ENCODE measurements at regions not wholly inside any gene's neighbourhood (a gene's known extent, or its start where the extent isn't known, plus 50 kb on each side); places are given as distances from the start of the nearest gene placed in this dataset.

DNA sequence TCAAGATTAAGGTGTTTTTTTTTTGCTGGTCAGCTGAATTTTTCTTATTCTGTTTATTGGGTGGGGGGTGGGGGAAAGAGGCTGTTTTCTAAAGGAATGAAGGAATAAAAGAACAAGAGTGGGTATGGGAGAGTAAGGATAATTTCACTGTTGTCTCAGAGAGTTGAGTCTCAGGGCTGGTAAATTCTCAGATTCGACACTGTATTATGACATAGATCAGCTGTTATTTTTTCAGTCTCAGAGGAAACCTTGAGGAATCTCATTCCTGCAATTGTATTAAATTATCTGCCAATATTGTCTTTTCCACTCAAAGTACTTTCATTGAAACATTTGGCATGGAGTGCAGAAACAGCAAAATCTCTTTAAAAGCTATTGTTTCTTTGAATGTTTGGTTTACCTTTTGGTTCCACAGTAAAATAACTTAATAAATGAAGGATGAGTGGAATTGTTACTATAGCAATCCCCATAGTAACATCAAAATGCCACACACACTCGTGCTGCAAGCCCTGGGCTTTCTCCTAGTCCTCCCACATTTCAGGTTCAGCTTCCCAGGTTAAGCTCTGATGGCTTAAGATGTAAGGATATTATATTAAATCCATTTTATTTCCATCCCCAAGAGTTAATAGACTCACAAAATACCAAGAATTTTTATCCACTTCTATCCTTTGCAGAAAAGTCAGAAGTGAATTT lies 478.7 kb upstream of the TCF4 start:
- no peak for DNase-seq

DNA sequence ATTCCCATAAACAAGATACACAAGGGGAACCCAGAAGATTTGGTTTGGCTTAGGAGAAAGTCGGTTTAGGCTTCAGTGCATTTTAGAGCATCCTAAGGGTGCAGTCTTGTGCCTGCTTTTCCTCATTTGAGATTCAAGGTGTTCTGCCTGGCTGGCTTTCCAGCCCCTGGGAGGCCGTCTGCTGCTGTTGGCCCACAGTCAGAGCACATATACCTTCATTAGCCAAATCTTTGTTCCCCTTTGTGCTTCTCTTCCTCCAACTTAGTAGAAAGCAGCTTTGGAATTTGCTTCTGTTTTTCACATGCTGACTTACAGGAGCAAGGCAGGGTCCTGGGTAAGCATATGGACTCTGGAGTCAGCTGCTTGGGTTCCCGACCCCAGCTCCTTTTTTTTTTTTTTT lies 477.1 kb upstream of the TCF4 start:
- no peak for DNase-seq

DNA sequence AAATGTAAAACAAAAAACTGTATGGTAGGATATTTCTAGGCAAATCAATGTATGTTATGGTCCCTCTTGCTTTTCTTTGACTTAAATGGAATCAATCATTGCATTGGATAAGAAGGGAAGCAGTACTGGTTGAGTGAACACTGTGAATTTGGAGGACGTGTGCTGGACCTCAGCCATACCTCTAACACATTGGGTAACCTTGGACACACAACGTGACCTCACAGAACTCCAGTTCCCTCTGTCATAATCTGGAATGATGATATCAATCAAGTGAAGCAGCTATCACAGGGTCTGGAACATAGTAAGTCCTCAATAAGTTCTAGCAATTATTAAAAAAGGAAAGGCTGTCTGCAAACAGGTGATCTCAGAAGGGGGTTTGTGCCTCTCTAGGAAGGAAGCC lies 474.9 kb upstream of the TCF4 start:
- DNase-seq: no peak

DNA sequence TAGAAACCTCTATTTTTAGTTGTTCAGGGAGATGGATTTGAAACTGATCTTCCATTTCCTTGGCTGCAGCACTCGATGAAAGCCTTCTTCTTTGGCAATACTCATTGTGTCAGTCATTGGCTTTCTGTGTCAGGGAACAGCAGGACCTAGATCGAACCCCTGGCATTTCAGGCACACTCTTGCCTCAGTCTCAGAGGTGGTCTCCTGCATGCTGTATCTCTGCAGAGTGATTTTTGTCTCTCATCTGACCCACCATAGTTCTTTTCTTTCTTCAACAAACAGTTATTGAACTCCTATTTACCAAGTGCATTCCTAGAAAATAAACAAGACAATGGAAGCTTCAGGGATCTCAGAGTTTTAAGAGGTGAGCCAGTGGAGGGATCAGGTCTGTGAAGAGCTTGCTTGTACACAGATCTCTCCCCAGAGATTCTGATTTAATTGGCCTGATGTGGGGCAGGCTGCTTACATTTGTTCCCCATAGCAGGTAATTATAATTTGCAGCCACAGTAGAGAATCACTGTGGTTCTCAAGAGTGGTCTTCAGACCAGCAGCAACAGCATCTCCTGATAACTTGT lies 473.1 kb upstream of the TCF4 start:
- DNase-seq: no peak

DNA sequence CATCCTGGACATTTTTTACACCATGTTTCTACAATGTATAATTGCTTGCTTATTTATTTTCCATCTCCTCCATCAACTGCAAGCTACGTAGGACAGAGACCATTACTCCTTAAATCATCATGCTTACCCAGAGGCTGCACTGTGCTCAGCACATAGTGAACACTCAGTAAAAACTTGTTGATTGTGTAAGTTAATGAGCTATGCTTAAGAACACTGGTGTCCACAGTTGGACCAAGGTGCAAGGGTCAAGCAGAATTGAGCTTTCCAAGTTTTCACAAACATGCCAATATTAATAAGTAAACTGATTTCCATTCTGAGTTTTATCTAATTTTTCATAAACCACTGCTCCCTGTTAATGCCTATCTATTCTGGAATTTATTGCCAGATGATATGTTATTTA lies 464.2 kb upstream of the TCF4 start:
- no peak for DNase-seq

DNA sequence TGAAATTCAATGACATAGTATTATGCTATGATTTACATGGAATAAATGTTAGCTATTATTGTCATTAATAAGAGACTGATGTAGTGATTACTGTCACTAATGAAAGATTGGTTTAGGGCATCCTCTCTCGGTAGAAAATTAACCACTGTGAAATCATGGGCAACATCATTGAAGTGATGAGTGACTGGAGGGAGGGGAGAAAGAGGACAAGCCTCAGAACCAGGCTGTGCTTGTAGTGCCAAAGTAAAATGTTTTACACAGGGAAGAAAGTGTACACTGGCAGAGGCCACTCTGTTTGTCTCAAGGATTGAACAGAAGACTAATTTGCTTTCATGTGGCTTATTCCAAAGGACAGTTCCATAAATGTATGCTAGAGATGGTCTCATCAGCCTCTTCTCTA lies 456.2 kb upstream of the TCF4 start:
- DNase-seq: no peak

DNA sequence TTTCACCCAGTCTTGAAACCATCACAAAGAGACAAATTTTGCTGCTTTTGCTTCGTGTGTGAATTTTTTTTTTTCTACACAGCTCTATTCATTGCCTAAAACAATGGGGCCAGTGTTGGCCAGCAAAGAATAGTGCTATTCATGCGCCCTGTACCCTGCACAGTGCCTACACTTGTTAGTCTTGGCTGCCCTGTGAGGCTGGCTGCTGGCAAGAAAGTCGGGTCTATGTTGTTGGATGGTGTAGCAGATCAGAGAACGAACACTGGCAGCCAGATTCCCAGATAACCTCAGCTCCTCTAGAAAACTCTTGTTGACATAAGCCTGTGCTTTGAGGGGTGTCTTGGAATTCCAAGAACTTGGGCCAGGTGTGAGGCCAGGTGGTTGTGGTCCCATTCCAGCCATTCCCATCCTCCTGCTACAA lies 455.7 kb upstream of the TCF4 start:
- no peak for DNase-seq

DNA sequence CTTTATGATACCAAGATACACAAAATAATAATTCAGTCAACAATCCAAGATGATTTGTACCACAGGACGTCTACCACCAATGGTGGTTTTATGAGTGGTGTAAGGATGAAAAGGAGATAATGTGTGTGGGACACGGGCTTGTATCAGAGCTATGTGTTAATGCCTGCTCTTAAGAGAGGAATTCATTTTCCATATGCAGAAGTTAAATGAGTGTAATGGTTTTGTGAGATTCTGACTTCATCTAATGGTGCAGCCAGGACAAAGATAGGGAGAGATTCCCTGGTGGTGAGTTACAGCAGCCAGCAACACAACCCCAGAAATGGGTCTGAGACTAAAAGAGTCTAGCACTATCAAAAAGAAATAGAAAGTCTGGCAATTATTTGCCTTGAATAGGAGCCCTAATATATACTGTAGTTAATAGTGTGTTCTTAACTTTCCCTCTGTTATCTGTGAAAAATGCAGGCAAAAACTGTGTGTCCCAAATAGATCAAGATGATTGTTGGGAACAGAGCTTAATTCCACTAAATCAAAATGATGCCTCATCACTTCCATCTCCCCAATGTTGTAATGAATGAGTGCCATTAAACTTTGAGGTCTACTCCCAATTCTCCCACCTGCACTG lies 455.0 kb upstream of the TCF4 start:
- DNase-seq: no peak

DNA sequence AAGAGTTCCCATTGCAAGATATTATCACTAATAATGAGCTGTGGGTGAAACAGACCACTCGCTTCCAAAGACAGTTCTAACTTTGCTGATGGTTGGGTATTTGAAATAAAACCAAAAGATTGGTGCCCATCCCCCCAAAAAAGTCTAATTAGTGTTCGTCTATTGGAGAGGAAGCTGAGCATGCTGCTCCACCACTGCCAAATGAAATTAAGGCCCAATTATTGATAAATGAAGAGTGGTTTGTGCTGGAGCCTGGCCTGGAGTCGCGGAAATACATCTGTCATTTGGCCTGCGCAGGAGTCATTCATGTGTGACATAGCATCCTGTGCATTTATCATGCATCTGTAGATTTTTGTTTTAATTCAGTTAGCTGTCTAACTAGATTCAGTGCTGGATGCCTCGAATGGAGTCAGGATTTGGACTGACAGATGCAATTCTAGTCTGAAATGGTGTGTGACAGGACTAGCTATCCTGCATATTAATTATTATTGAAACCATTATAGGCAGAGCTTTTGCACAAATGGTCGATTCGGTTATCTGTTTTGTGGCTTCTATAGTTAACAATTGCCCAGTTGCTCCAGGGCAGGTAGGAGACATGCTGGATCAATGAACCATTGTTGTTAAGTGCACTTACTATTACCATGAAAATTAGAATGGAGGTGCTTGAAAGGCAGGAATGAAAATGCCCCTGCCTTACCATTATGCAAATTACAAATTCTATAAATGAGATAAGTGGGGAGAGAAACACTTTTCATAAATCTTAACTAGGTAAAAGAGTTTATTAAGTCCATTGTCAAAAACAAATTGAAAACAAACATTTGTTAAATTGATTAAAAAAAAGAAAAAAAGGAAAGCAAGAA lies 450.4 kb upstream of the TCF4 start:
- DNase-seq: no peak

DNA sequence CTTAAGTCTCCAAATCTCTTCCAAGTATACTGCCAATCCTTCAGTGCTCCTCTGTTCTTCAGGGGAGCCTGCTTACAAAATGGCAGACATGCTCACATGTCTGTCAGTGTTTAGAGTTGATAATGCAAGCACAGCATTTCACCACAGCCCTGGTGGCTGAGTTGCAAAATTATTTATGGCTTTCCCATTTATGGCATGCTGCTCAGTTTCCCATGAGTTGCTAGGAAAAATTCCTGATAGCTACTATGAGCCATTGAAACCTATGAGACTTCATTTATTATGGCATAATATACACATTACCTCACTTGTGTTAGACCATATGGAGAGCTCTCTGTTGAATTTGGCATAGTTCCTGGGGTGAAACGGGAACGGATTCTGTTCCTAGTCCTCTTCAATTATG lies 448.7 kb upstream of the TCF4 start:
- DNase-seq: no peak

DNA sequence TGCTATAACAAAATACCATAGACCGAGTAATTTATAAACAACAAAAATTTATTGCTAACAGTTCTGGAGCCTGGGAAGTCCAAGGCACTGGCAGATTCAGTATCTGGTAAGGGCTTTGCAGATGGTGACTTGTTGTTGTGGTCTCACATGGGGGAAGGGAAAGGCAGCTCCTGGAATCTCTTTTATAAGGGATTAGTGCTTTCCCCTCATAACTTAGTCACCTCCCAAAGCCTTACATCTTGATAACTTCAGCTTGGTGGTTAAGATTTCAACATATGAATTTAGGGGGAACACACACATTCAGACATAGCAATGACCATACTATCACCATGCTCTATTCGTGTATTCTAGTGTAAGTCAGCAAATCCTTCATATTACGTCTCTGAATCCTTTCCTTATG lies 447.6 kb upstream of the TCF4 start:
- no peak for DNase-seq

DNA sequence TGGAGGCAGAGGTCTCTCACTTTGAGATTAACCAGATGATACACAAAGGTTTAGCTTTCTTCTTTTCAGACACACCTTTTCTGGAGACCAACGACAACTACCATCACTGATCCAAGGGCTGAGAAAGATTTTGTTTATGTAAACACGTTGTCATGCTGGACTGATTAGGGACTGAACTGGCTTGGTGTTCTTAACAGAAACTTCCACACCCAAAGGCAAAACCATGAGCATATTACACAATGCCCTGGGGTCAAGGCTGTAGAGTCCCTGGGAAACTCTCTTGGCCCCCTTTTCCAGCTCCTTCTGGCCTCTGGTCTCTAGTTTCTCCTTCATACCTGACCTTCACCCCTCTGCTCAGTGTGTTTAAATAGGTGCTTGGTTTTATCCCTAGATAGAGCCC lies 447.0 kb upstream of the TCF4 start:
- DNase-seq: no peak

DNA sequence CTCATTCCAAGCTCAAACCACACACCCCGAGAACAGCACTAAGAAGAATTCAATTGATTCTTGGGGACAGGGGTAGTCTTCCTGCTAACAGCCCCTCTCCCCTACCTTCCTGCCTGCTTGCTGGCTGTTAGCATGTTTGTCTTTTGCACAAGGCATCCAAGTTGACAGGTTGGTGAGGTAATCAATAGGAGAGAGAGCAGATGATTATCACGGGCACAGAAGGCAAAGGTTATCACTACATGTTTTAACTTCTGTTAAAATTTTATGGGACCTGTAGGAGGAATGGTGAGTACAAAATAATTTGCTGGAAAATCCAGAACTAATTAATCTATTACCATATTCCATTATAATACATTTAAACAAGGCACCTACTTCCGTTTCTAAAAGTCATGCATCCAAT lies 442.1 kb upstream of the TCF4 start:
- no peak for DNase-seq

DNA sequence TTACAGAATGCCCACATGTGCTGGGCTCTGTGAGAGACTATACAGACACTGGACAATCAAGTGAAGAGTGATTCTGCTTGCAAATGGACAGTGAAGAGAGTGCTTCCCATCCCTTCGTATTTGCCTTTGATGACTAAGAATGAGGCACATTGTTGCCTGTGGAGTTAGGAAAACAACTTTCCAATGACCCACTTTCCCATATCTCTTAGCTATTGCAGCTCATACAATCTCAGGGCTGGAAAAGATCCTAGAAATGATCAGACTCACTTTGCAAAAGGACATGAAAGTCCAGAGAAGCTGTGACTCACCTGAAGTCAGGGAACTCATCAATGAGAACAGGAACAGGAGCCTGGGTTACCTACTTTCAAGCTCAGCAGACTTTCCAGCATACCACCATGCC lies 440.5 kb upstream of the TCF4 start:
- no peak for DNase-seq

DNA sequence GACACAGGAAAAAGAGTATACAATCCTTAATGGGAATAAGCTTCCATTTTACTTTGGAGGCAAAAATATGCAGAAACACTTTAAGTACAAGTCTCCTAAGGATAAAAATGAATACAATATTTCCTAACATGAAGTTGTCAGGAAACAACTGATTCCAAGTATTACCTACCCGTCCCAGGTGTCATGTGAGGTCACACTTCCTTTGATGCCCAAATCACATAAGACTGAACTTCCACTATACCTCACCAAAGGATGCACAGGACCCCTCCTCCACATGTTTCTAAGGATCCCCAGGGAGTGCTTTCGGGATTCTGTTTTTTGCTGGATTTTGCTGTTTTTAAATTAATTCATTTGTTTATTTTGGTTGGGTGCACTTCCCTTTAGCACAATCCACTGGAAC lies 438.5 kb upstream of the TCF4 start:
- no peak for DNase-seq

DNA sequence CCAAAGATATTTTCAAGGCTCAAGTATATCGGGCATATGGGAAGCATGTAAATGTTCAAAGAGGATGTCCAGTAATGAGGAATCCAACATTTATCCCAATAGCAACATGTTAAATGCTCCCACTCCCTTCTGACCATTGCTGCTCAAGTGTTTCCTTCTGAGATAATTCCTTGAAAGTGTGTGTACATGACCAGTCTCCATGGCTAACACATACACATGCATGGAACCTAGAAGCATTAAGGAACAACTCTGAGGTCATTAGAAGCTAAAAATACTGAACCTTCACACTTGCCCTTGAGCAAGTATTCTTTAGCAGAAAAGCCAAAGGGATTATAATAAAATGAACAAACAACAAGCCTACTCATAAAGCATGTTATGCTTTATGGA lies 433.8 kb upstream of the TCF4 start:
- DNase-seq: no peak

DNA sequence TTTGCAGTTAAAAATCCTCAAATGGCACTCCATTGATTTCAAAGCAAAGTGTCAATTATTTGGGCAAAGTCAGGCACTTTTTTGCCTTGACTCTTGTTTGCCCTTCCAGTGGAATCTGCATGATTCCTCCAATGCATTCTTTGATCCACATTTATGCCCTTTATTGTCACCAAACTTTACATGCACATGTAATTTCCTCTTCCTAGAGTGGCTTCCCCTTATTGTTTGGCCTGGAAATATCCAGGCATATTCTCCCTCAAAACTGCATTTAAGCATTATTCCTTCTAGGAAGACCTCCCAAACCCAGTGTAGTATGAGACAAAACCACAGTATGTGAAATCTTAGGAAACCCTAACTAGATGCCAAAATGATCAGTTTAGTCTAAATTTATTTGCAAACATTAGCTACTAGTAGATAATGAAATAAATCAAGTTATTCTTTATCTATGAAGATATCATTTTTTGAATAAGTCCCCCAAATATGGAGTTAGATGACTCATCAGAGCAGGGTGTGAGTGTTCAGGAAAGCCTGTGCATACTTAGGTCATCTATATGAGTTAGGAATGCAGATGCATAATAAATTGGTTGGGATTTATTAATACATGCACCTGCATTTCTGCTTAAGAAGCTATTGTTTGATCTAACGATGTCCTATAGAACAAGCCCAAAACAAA lies 433.3 kb upstream of the TCF4 start:
- no peak for DNase-seq

DNA sequence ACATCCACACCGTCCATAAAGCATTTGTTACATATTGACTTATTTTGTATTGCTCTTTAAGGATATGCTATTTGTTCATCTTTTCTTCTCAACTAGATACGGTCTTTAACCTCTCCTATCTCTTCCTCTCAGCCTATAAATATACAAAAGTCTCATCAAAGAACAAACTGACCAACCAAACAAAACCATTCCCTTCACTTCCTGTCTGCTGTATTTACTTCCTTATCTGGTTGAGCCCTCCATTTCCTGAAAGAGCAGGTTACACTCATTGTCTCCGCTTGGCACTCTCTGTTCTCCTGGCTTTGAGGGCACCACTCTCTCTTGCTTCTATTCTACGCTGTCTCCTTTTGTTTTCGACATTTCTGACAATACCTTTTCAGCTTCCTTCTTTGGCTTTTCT lies 431.9 kb upstream of the TCF4 start:
- DNase-seq: no peak

DNA sequence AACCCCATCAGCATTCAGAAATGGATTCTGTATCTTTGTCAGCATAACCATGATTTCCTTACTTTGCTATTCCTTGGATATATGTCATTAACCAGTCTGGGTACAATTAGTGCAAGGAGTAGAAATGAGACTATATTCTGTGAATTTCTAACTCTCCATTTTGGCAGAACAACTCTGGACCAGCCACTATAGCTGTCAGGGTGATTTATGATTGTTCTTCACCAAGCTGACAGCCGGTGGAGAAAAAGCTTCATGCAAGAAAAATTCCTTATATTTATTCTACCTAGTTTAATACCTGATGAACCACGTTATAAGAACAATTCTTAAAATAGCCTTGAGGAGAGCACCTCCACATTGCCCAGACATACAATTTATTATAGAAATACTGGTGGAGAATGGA lies 431.2 kb upstream of the TCF4 start:
- DNase-seq: no peak

DNA sequence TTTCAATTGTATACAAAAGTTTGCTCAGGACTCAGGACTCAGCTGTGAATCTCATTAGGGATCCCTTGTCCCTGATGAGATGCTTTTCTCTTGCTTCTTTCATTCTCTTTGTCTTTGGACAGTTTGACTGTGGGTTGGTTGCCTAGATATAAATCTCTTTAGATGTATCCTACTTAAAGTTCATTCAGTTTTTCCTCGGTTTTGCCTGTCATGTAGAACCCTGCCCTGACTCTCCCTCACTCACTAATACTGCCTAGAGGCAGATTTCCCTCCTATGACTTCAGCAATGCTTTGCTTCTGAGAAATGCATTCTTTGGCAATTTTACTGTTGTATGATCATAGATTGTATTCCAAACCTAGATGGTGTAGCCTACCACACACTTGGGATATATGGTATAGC lies 421.4 kb upstream of the TCF4 start:
- DNase-seq: no peak

DNA sequence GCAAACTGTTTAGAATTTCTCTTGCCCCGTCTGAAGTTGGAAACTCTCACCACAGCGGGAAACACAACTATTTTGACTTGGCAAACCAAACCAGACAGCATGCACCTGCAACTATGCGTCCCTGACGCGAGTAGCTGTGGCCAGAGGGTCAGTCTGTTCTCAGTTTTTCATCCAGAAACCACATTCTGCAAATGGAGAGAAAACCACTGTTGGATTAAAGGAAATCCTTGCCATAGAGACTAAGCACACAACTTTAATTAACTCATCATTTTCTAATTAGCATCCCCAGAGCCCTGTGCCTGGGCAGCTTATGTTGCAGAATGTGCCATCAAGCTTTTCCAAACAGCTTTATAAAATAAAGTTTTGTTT lies 415.7 kb upstream of the TCF4 start:
- DNase-seq: no peak

DNA sequence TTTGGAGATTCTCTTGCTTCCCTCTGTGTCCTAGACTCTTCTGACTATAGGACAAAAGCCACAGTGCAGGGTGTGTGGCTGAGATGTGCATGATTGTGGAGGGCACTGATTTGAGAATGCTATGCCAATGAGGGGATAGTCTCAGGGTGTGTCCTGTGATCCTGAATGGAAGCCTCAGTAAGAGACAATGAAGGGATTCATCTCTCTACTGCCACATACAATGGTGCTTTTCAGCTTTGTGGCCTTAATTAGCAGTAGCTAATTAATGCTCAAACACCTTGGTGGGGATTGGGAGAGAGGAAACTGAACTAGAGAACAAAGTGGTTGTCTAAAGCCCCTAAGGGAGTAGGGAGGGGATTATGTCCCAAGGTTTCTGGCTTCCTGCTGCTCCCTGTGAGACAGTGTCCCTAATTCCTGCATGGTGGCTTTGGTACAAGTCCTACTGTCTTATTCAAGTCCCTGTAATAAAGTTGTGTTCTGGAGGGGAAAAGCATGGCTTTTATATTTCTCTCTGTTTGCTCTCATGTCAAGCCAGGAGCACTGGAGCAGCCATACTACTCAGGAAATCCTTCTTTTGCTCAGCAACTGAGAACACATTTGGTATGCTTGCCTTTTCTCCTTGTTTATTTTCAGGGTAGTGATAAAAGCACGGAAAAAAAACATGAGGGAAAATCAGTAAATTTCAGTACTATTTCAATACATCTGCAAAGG lies 415.2 kb upstream of the TCF4 start:
- DNase-seq: no peak

DNA sequence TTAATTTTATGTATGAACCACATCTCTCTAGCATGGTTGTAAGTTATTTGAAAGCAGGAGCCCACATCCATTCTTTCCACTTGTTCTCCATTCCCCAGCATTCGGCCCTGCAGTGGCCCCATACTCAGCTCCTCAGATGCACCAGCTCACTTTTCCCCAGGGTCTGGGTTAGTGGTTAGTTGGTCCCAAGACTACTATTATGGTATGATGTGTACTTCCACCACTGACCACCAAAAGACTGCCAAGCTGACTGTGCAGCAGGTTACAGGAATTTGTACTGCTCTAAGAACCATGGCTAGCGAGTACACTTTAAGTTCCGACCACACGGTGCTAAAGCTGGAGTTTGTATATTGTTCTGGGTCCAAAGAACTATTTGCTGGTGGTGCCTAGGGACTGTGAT lies 413.6 kb upstream of the TCF4 start:
- DNase-seq: no peak

All from CD4-positive, alpha-beta T cell treated with Interleukin-21 for 1 hour (primary cell).